ENCODE measurements at regions not wholly inside any gene's neighbourhood (a gene's known extent, or its start where the extent isn't known, plus 50 kb on each side); places are given as distances from the start of the nearest gene placed in this dataset.
"Not testable (repeated sequence)": the region's sequence is repeated elsewhere in the genome, so short reads cannot be mapped to it uniquely, and the experiment has no call there.

GRCh38 chr4:45482346-45482745, 641.5 kb downstream of the GABRG1 start:
- no peak for DNase-seq (ENCODE audit: low read depth)

GRCh38 chr4:45477311-45477733, 646.5 kb downstream of the GABRG1 start:
- DNase-seq (ENCODE audit: low read depth) = no peak

- no peak for DNase-seq (ENCODE audit: low read depth)
These were observed 648.3 kb downstream of the GABRG1 start for GRCh38 chr4:45475548-45475947.

DNA sequence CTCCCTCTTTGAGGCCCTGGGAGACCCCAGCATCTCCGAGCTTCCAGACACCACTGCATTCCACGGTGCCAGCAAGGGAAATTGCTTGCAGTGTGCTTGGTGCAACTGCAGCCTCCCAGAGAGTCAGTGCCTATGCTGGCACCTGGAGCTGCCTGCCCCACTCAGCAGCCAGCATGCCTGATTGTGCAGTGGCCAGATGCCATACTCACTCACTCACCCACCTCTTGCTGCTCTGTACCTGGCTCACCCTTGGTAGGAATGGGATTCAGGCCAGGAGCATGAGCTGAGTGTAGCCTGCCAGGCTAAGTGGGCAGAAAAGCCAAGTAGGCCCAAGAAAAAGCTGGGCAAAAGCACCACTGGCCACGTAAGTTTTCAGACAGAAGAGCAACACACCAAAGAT, 651.4 kb downstream of the GABRG1 start:
- no peak for DNase-seq (ENCODE audit: low read depth)

DNA sequence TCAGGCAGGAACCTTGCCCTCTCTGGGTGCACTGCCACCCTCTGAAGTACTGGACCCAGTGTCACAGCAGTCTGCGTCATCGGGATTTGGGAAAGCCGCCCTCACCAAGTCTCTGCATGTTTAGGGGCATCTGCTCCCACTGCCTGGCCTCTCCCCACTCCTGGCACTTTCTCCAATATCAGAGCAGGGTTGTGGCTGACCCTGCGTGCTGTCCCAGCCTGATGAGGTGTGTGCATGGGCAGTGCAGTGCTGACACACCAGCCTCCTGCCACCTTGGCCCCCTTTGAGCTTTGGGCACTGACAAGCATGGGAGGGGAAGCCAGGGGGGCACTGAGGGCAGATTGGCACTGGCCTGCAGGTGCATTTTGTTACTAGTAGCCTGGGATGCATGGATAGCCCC, 652.5 kb downstream of the GABRG1 start:
- no peak for DNase-seq (ENCODE audit: low read depth)

GRCh38 chr4:45467157-45467556, 656.7 kb downstream of the GABRG1 start:
- no peak for DNase-seq (ENCODE audit: low read depth)

GRCh38 chr4:45460157-45460556, 663.7 kb downstream of the GABRG1 start:
- DNase-seq (ENCODE audit: low read depth) = not testable (repeated sequence)

DNA sequence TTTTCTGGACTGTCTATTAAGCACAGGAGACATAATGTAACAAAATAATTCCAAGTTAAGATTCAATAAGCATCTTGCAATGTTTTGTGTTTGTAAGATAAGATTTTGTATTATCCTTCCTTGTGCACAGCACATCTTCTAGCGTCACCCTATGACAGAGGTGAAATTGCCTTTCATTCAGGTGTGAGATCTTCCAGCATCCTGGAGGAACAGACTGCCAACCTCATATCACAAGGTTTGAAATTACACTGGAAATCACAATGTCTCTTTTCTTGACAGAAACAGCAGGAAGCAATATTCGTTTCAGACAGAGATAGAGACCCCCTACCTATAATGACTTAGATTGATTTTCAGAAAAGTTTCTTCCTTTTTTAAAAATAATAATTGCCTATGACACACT, 668.6 kb downstream of the GABRG1 start:
- DNase-seq (ENCODE audit: low read depth) = no peak

- DNase-seq (ENCODE audit: low read depth) = no peak
These were observed 670.5 kb downstream of the GABRG1 start for GRCh38 chr4:45453258-45453853.

DNA sequence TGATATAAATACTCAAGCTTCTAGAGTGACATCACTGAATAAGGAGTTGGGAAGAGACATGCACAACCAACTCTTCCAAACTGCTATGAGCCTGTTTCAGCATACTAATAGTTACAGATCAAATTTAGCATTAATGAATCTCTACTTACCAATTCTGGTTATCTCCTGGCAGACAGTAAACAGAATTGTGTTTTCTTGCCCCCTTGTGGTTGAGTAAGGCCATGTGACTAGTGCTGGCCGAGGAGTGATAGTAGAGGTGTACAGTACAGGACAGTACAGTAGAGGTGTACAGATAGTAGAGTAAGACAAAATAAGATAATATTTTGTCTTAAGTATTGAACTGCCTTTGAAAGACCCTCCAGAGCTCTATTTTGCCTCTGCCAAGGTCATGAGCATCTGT, 681.4 kb downstream of the GABRG1 start:
- DNase-seq (ENCODE audit: low read depth) = no peak

- DNase-seq (ENCODE audit: low read depth) = no peak
These were observed 685.8 kb downstream of the GABRG1 start for GRCh38 chr4:45438047-45438446.

DNA sequence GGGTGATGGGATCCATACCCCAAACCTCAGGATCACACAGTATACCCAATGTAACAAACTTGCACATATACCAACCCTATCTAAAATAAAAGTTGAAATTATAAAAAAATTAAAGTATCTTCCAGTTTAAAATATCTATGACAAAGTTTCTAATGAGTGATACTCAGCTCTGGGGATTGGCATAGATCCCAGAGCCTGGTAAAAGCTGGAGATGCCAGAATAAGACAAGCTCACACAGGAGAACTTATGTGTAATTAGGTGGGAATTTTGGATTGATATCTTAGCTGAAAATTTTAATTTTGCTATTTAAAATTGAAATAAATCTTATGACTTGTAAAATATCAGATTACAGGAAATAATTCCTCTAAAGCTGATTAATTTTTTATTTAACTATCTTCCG, 686.5 kb downstream of the GABRG1 start:
- no peak for DNase-seq (ENCODE audit: low read depth)

DNA sequence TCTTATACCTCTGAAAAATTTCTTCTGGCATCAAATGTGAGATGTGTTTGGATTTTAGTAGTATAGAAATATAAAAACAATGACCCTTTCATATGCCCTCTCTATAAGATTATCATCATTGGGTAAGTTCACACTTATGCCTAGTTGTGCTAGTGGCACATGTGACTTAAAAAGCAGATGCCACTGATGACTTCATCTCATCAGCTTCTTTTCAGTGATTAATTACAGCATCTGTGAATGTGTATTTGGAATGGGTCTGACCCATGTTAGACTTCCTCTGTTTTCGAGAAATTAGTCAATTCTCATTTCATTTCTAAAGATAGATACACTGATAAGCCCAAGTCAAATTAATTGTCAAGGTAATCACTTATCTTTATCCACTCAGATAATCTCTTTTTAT, 698.7 kb downstream of the GABRG1 start:
- no peak for DNase-seq (ENCODE audit: low read depth)

GRCh38 chr4:45423896-45424295, 697.5 kb upstream of the GNPDA2 start:
- no peak for DNase-seq (ENCODE audit: low read depth)

- DNase-seq (ENCODE audit: low read depth) = not testable (repeated sequence)
These were observed 693.8 kb upstream of the GNPDA2 start for GRCh38 chr4:45420091-45420674.

DNA sequence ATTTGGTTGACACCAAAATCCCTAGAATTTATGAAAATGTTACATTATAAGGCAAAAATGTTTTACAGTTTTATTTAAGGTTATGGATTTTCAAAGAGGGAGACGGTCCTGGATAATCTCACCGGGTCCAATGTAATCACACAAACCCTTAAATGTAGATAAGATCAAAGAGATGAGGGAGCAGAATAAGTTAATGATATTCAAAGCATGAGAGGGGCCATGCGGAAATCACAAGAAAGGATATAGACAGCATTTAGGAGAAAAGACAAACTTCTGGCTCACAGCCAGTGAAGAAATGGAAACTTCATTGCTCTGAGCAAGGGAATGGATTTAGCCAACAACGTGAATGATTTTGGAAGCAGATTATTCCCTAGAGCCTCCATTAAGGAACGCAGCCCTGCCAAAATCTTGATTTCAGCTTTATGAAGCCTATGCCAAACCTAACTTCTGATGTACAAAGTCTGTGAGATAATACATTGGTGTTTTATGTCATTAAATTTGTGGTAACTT, 684.4 kb upstream of the GNPDA2 start:
- no peak for DNase-seq (ENCODE audit: low read depth)

DNA sequence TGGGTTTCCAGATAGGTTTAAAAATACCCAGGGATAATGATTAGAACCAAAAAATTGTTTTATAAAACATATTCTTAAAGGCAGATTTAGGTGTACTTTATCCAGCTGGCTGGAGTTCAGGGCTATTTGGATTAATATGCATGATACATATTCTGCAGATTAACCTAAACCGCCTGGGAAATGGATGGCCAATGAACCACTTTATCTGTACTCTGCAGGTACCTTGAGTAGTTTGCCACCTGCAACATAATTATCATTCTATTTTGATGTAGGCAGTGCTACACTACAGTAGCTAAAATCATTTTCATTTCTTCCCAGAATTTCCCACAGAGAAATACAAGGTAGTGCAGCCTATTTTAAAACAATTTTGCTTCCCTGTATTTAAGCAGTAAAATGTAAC, 683.2 kb upstream of the GNPDA2 start:
- DNase-seq (ENCODE audit: low read depth) = no peak

DNA sequence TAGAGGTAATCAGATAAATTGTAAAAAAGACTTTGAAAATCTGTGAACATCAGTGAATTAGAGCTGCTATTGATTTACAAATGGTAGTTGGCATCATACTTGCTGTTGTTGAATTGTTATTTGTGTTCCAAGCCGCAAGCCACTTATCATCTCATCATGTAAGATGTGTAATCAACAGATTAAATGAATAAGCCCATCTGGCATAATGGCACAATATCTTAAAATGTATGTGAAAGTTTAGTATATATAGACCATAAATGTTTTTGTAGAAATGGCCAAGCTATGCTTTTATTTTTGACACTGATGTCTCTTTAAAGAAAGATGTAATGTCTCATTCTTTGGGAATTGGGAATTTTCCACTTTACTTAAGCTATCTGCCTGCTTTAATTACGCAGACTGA, 682.6 kb upstream of the GNPDA2 start:
- no peak for DNase-seq (ENCODE audit: low read depth)

GRCh38 chr4:45399116-45399515, 672.8 kb upstream of the GNPDA2 start:
- no peak for DNase-seq (ENCODE audit: low read depth)

GRCh38 chr4:45385306-45385705, 659.0 kb upstream of the GNPDA2 start:
- no peak for DNase-seq (ENCODE audit: low read depth)

DNA sequence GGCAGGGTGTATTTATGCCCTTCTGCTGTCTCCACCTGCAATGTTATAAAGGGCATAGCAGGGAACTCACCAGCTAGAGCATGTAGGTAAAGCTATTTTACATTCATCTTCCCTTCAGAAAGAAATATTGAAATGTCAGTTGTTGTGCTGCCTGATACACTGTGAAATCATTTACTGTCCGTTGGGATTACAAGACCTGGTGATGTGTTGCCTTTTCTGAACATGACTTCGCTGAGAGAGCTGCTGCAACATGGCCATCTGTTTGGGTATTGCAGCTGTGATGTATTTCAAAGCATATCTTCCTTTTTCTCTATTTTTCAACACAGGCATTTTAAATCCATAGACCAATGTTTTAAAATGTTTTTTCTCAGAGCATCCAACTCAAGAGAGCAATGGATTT, 644.1 kb upstream of the GNPDA2 start:
- no peak for DNase-seq (ENCODE audit: low read depth)

GRCh38 chr4:45368832-45369231, 642.5 kb upstream of the GNPDA2 start:
- no peak for DNase-seq (ENCODE audit: low read depth)

DNA sequence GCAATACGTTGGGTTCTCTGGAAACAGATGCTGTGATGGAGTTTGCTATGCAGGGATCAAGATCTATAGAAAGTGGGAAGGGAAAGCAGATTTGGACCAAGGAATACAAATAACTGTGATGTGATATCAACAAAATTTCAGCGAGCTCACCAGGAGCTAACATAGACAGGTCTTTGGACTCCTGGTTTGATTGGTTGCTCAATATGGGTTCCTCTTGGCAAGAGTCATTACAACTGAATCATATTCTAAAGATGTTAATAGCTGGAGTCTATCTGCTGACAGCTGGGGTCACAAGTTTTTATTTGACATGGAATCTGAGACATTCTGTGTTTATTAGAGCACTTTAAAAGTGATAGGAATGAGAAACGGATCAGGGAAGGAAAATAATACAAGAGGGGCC, 637.6 kb upstream of the GNPDA2 start:
- no peak for DNase-seq (ENCODE audit: low read depth)
